Stomach smooth muscle (tissue), 2 donors: ENCODE measurements at regions not wholly inside any gene's neighbourhood (a gene's known extent, or its start where the extent isn't known, plus 50 kb on each side); places are given as distances from the start of the nearest gene placed in this dataset.

Experiments used
- H3K27ac ChIP-seq: one replicate; pipeline ENCODE4 v1.7.0; 2013; ENCODE audit warnings: mild to moderate bottlenecking, low read length, inconsistent platforms
- H3K27me3 ChIP-seq, 2 donors: one replicate each; pipeline ENCODE4 v1.7.0; 2013; ENCODE audit warnings: low read length in 2 of 2; ENCODE audit not compliant: insufficient read depth in 2 of 2, control insufficient read depth in 1 of 2
- H3K36me3 ChIP-seq, 2 donors: one replicate each; pipeline ENCODE4 v1.7.0; 2013; ENCODE audit warnings: low read length in 2 of 2; ENCODE audit not compliant: control insufficient read depth in 2 of 2, insufficient read depth in 2 of 2
- H3K4me1 ChIP-seq: one replicate; pipeline ENCODE4 v1.7.0; 2013; ENCODE audit warnings: low read length; ENCODE audit not compliant: control insufficient read depth, insufficient read depth
- H3K4me3 ChIP-seq, 2 donors: one replicate each; pipeline ENCODE4 v1.7.0; 2013; ENCODE audit warnings: low read length in 2 of 2
- H3K9ac ChIP-seq, 2 donors: one replicate each; pipeline ENCODE4 v1.7.0; 2013; ENCODE audit warnings: low read length in 2 of 2, mild to moderate bottlenecking in 1 of 2
- H3K9me3 ChIP-seq, 2 donors: one replicate each; pipeline ENCODE4 v1.7.0; 2013; ENCODE audit warnings: low read length in 2 of 2; ENCODE audit not compliant: control insufficient read depth in 2 of 2
- donor health status: healthy.
- donor health status: Pancreatic carcinoma.

DNA sequence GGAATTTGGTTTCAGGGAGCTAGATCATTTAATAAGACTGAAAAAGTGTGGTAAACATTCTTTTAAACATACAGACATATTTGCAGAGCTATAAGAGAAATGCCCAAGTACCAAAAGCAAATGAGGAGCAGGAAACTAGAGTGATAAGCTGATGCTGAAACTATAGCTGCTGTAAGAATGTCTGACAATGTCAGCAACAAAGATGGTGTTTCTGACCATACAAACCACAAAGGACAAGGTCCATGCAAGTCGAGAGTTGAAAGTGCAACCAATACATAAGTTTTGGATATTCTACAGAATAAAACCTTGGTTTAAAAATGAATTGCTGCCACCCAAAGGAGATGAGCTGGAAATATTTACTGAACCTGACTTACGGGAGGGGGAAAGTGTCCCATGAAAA, 610.2 kb downstream of the TBL1XR1 start:
- Histone ChIP-seq H3K9ac (no peak overlapping the region), H3K27me3 (no peaks in the 10 kb centered on the region), H3K27ac (no peak overlapping the region), H3K4me1 (no peaks in the 10 kb centered on the region), H3K4me3 (no peak overlapping the region), H3K36me3 (no peaks in the 10 kb centered on the region), H3K9me3 (no peaks in the 10 kb centered on the region)

- H3K9ac ChIP-seq, result no peak overlapping the region
- no peaks in the 10 kb centered on the region for H3K4me1 ChIP-seq
- H3K4me3 ChIP-seq, result no peak overlapping the region
- no peaks in the 10 kb centered on the region for H3K9me3 ChIP-seq
- no peaks in the 10 kb centered on the region for H3K27me3 ChIP-seq
- H3K27ac ChIP-seq, result no peak overlapping the region
- no peaks in the 10 kb centered on the region for H3K36me3 ChIP-seq
Observed at GRCh38 chr3:176584413-176585176, 612.7 kb downstream of the TBL1XR1 start.

DNA sequence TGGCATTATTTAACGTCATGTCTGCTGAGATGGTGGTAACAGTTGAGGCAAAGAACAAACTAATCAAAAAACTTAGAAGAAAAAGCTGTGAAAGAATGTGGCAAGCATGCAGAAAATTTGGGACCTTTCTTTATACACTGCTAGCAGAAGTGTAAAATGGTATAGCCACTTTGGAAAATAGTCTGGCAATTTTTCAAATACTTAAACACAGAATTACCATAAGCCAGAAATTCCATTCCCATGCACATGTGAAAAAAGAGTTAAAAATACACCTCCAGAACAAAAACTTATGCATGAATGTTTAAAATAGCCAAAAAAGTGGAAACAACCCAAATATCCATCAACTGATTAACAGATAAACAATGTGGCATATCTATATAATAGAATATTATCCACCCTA, 613.3 kb downstream of the TBL1XR1 start:
- H3K27ac ChIP-seq, result no peak overlapping the region
- no peak overlapping the region for H3K9ac ChIP-seq
- no peaks in the 10 kb centered on the region for H3K27me3 ChIP-seq
- H3K36me3 ChIP-seq, result no peaks in the 10 kb centered on the region
- H3K9me3 ChIP-seq, result no peaks in the 10 kb centered on the region
- H3K4me3 ChIP-seq, result no peak overlapping the region
- no peaks in the 10 kb centered on the region for H3K4me1 ChIP-seq

DNA sequence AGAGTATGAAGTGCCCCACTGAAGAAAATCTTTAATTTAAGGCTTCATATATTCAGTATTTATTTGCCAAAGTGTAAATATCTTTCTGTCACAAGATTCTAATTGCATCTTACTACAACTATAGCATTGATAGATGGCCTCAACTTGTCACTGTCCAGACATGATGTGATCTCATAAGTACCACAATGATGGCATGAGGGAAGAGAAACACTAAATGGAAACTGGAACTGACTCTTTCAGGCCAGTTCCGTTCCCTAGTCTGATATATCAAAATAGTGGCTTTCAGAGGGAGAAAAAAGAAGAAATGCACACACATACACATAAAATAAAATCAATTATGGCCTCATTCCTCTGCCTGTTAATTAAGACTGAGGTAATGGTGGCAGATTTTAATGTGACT, 615.7 kb downstream of the TBL1XR1 start:
- H3K36me3 ChIP-seq, result no peaks in the 10 kb centered on the region

GRCh38 chr3:176579711-176580185, 617.5 kb downstream of the TBL1XR1 start:
- Histone ChIP-seq H3K9ac (no peak overlapping the region), H3K36me3 (no peaks in the 10 kb centered on the region), H3K4me1 (no peaks in the 10 kb centered on the region), H3K4me3 (no peak overlapping the region), H3K9me3 (no peaks in the 10 kb centered on the region), H3K27me3 (no peaks in the 10 kb centered on the region), H3K27ac (no peak overlapping the region)

More for the DNA sequence above, 615.7 kb downstream of the TBL1XR1 start:
- Histone ChIP-seq H3K4me1 (no peaks in the 10 kb centered on the region), H3K4me3 (no peak overlapping the region), H3K9ac (no peak overlapping the region), H3K27me3 (no peaks in the 10 kb centered on the region), H3K9me3 (no peaks in the 10 kb centered on the region), H3K27ac (no peak overlapping the region)

DNA sequence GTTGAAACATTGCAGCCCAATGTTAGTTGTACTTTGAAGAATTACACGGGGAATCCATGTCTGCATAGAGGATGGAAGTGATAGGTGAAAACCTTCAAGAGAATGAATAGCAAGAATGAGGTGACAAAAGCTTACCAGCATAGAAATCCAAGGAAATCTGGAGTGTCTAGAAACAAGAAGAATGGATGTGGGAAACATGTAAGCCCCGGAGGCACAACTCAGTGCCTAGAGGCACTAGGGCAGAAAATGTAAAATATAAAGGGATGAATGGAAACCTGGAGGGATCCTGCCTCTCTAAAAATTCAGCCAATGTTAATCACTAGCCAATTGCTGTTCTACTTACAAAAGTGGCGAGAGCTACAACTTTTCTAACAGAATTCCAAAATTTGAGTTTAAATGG, 619.0 kb downstream of the TBL1XR1 start:
- Histone ChIP-seq H3K27ac (no peak overlapping the region), H3K4me1 (no peaks in the 10 kb centered on the region), H3K9me3 (no peaks in the 10 kb centered on the region), H3K27me3 (no peaks in the 10 kb centered on the region), H3K9ac (no peak overlapping the region), H3K36me3 (no peaks in the 10 kb centered on the region), H3K4me3 (no peak overlapping the region)

- Histone ChIP-seq H3K36me3 (no peaks in the 10 kb centered on the region), H3K9me3 (no peaks in the 10 kb centered on the region), H3K27me3 (no peaks in the 10 kb centered on the region), H3K9ac (no peak overlapping the region), H3K4me1 (no peaks in the 10 kb centered on the region), H3K4me3 (no peak overlapping the region), H3K27ac (no peak overlapping the region)
Observed at GRCh38 chr3:176577447-176577846, 619.8 kb downstream of the TBL1XR1 start.

DNA sequence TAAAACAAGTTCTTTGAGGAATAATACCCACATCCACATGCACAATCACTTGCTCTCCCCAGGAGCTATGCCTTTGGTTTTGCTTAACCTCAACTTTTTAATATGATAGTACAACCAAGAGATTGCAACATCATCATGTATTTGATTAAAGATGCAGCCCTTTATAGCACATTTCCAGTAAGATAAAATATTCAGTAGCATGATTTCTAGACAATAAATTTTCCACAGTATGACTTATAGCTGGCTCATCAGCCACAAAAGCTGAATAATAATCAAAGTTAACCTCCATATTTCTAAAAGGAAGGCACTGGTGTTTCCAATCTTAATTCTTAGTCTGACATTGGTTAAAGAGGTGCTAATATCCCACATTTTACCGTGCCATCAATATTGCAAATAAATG, 622.5 kb downstream of the TBL1XR1 start:
- H3K4me3 ChIP-seq, result no peak overlapping the region

GRCh38 chr3:176571926-176572325, 625.4 kb downstream of the TBL1XR1 start:
- no peak overlapping the region for H3K9ac ChIP-seq
- H3K4me3 ChIP-seq, result no peak overlapping the region
- no peaks in the 10 kb centered on the region for H3K4me1 ChIP-seq
- no peaks in the 10 kb centered on the region for H3K9me3 ChIP-seq
- no peaks in the 10 kb centered on the region for H3K27me3 ChIP-seq
- H3K27ac ChIP-seq, result no peak overlapping the region
- H3K36me3 ChIP-seq, result no peaks in the 10 kb centered on the region

More for the DNA sequence above, 622.5 kb downstream of the TBL1XR1 start:
- Histone ChIP-seq H3K9ac (no peak overlapping the region), H3K27ac (no peak overlapping the region), H3K36me3 (no peaks in the 10 kb centered on the region), H3K4me1 (no peaks in the 10 kb centered on the region), H3K9me3 (no peaks in the 10 kb centered on the region), H3K27me3 (no peaks in the 10 kb centered on the region)

GRCh38 chr3:176570992-176571391, 626.3 kb downstream of the TBL1XR1 start:
- H3K27me3 ChIP-seq, result no peaks in the 10 kb centered on the region
- H3K9ac ChIP-seq, result no peak overlapping the region
- H3K4me3 ChIP-seq, result no peak overlapping the region
- no peaks in the 10 kb centered on the region for H3K36me3 ChIP-seq
- no peaks in the 10 kb centered on the region for H3K4me1 ChIP-seq
- no peak overlapping the region for H3K27ac ChIP-seq
- H3K9me3 ChIP-seq, result no peaks in the 10 kb centered on the region

DNA sequence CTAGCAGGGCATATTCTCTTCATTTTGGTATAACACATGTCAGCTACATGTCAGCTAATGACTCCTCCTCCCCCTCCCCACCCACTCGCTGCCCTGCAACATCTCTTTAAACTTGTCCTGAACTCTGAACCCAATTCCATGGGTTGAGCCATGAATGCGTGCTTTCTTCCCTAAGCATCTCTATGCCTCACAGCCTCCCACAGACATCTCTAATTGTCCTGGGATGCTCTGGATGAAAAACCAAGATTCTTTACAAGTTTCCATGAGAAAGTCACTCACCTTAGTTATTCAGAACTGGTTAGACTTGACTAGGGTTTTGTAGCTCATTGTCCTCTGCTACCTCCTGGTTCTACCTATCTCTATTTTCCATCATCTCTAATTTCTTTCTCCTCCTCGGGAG, 629.1 kb downstream of the TBL1XR1 start:
- Histone ChIP-seq H3K9ac (no peak overlapping the region), H3K36me3 (no peaks in the 10 kb centered on the region), H3K4me3 (no peak overlapping the region), H3K9me3 (no peaks in the 10 kb centered on the region), H3K4me1 (no peaks in the 10 kb centered on the region), H3K27me3 (no peaks in the 10 kb centered on the region), H3K27ac (no peak overlapping the region)
